Umbilical cord (tissue), 1 donor: ENCODE measurements at regions not wholly inside any gene's neighbourhood (a gene's known extent, or its start where the extent isn't known, plus 50 kb on each side); places are given as distances from the start of the nearest gene placed in this dataset.
A peak's percentile ranks its signal among the peaks of the same experiment; 100 is the strongest.
"Not testable (repeated sequence)": the region's sequence is repeated elsewhere in the genome, so short reads cannot be mapped to it uniquely, and the experiment has no call there.

Experiments used
- DNase-seq: peaks from one replicate; pipeline ENCODE4 v3.0.0-alpha.2; 2015; ENCODE audit warnings: low spot score

- DNase-seq, result no peak
Measured at GRCh38 chr3:19825193-19825592, 108.8 kb downstream of the EFHB start.

GRCh38 chr3:19822805-19823204, 111.2 kb downstream of the EFHB start:
- no peak for DNase-seq

- no peak for DNase-seq
Measured at GRCh38 chr3:19816631-19817030, 117.4 kb downstream of the EFHB start.

GRCh38 chr3:19815805-19816204, 118.2 kb downstream of the EFHB start:
- no peak for DNase-seq

GRCh38 chr3:19813743-19814142, 120.3 kb downstream of the EFHB start:
- not testable (repeated sequence) for DNase-seq

- DNase-seq, result no peak
Measured at GRCh38 chr3:19811689-19812088, 122.3 kb downstream of the EFHB start.

GRCh38 chr3:19808834-19809233, 125.2 kb downstream of the EFHB start:
- no peak for DNase-seq

GRCh38 chr3:19799887-19800286, 134.1 kb downstream of the EFHB start:
- no peak for DNase-seq

- DNase-seq, result no peak
Measured at GRCh38 chr3:19799115-19799514, 134.9 kb downstream of the EFHB start.

- DNase-seq, result no peak
Measured at GRCh38 chr3:19798324-19798723, 135.7 kb downstream of the EFHB start.

GRCh38 chr3:19792388-19792787, 141.6 kb downstream of the EFHB start:
- DNase-seq, result no peak

GRCh38 chr3:19775765-19776164, 158.3 kb downstream of the EFHB start:
- no peak for DNase-seq

- DNase-seq, result no peak
Measured at GRCh38 chr3:19769694-19770093, 164.3 kb downstream of the EFHB start.

GRCh38 chr3:19765954-19766353, 168.1 kb downstream of the EFHB start:
- DNase-seq, result no peak

GRCh38 chr3:19757773-19758172, 176.2 kb downstream of the EFHB start:
- no peak for DNase-seq

GRCh38 chr3:19749448-19750017, 184.5 kb downstream of the EFHB start:
- no peak for DNase-seq

- DNase-seq, result no peak
Measured at GRCh38 chr3:19748782-19749447, 185.1 kb downstream of the EFHB start.

- no peak for DNase-seq
Measured at GRCh38 chr3:19744047-19744446, 190.0 kb downstream of the EFHB start.

- peak; percentile 4 for DNase-seq
Measured at GRCh38 chr3:19742935-19743334, 191.1 kb downstream of the EFHB start.

- DNase-seq, result peak; percentile 27
Measured at GRCh38 chr3:19739504-19739903, 194.5 kb downstream of the EFHB start.

GRCh38 chr3:19738846-19739245, 195.2 kb downstream of the EFHB start:
- DNase-seq, result no peak

- no peak for DNase-seq
Measured at GRCh38 chr3:19735111-19735510, 198.9 kb downstream of the EFHB start.

- no peak for DNase-seq
Measured at GRCh38 chr3:19734453-19734852, 199.6 kb downstream of the EFHB start.

- DNase-seq, result no peak
Measured at GRCh38 chr3:19725000-19725399, 209.0 kb downstream of the EFHB start.
